Fibroblast of mammary gland (primary cell): ENCODE measurements at regions not wholly inside any gene's neighbourhood (a gene's known extent, or its start where the extent isn't known, plus 50 kb on each side); places are given as distances from the start of the nearest gene placed in this dataset.

ENCODE experiments used
- DNase-seq: peaks from one replicate; pipeline ENCODE4 v3.0.0-alpha.2; 2010; ENCODE audit warnings: low read depth
- H3K4me3 ChIP-seq: 2 replicates; pipeline ENCODE4 v1.5.1; 2011; ENCODE audit warnings: low read depth, mild to moderate bottlenecking, low read length, moderate library complexity; ENCODE audit not compliant: control insufficient read depth
- TF ChIP-seq, protein P1 (sequence below): conservative IDR thresholded peaks from 2 replicates; pipeline ENCODE4 v1.5.1; 2011; ENCODE audit warnings: low read depth, low read length, inconsistent platforms; ENCODE audit not compliant: control insufficient read depth, insufficient read depth

DNA sequence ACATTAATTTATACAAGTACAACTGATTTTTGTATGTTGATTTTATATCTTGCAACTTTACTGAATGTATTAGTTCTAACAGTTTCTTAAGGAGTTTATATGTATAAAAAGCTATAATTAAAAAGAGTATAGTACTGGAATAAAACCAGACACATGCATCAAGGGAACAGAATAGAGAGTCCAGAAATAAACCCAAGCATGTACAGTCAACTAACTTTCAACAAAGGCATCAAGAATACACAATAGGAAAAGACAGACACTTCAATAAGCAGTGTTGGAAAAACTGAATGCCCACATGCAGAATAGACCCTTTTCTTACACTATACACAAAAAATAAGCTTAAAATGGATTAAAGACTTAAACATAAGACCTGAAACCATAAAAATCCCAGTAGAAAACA lies 170.9 kb downstream of the ICE1 start:
- TF ChIP-seq, protein P1, sequence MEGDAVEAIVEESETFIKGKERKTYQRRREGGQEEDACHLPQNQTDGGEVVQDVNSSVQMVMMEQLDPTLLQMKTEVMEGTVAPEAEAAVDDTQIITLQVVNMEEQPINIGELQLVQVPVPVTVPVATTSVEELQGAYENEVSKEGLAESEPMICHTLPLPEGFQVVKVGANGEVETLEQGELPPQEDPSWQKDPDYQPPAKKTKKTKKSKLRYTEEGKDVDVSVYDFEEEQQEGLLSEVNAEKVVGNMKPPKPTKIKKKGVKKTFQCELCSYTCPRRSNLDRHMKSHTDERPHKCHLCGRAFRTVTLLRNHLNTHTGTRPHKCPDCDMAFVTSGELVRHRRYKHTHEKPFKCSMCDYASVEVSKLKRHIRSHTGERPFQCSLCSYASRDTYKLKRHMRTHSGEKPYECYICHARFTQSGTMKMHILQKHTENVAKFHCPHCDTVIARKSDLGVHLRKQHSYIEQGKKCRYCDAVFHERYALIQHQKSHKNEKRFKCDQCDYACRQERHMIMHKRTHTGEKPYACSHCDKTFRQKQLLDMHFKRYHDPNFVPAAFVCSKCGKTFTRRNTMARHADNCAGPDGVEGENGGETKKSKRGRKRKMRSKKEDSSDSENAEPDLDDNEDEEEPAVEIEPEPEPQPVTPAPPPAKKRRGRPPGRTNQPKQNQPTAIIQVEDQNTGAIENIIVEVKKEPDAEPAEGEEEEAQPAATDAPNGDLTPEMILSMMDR, result no peak
- no peak for DNase-seq
- H3K4me3 ChIP-seq, result no peak overlapping the region

DNA sequence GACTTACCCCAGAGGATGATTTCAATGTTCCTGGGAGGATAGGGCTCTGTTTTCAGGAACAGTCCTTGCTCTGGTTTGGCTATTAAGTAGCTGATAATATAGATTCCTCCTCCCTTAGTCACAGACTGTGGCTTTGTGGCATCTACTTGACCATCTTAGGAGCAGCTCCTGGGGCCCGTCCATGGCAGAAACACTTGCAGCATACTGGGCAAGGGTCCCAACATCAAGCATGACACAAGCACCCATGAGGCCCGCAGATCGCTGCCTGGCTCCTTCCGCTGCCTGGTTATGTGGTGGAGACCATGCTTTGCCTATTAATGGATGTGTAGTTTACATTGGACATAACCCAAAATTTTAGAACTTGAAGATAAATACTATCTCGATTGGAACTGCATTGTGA lies 170.1 kb downstream of the ICE1 start:
- TF ChIP-seq, protein P1, result no peak
- no peak for DNase-seq
- no peak overlapping the region for H3K4me3 ChIP-seq

DNA sequence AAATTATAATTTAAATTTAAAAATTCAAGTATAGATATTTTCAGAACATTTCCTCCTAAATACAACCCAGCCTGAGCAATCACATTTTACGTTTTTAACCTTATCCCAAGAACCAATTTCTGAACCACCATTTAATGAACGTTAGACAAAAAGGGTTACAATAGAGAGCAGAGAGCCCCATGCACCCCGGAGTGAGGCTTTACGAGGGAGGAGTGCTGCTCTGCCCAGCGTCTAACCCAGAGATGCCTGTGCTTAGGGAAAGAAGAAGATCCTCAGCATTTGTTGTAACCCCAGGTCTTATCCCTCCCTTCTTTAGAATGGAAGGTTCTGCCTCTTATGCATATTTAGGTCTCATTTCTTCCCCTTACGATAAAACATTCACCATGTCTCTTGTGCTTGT lies 169.1 kb downstream of the ICE1 start:
- TF ChIP-seq, protein P1, result no peak
- DNase-seq, result no peak
- H3K4me3 ChIP-seq, result no peak overlapping the region

DNA sequence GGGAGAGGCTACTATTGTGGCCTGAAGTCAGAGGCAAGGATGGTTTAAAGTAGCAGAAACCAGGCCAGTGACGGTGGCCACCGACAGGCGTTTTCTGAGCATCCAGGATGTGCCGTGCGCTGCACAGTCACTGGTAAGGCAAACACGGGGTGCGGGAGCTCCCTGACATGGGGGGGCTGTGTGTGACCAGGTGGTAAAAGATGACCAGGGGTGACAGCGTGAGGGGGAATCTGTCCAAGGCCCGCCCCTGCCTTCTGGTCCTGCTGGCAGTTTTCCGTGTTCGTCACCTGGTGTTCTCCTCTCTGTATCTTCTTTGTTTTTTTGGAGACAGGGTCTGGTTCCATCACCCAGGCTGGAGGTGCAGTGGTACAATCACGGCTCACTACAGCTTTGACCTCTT lies 167.4 kb downstream of the ICE1 start:
- no peak overlapping the region for H3K4me3 ChIP-seq
- TF ChIP-seq, protein P1, result no peak
- no peak for DNase-seq

DNA sequence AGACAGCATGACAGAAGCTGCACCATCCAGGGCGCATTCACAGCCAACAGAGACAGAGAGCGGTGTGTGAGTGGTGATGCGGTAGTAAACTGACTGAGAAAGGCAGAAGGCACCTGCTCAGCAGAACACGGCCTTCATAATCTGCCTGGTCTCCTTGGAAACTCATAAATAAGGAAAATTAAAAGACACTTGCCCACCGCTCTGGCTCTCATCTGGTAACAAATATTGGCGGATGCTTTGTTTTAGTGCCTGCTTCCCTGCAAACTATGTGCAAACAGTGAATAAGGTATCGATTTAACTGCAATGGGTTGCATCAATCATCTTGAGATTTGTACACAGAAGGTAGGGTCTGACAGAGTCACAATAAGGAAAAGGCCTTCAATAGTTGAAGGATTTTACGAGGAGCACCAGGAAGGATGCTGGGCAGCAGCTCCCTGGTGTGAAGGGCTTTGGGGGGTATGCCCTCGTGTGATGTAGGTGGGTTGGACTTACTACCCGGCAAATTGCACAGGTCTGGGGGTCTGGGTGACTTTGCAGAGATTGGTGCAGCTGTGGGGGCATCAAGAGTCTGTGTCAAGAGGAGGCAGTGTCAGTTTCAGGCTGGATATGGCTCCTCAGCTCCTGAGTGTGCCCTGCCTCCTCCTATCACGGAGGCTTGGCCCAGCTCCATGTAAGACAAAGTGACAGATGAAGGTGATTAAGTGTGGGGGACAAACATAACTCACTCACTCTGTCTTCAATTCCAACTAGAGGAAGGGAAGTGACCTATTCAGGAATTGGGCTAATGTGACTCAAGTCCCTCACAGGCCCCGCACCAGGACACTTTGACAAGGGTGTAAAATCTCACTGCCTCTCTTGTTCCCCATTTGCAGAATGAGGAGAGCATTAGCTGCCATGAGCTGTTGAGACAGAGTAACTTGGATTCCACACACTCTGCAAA lies 166.7 kb downstream of the ICE1 start:
- no peak overlapping the region for H3K4me3 ChIP-seq
- TF ChIP-seq, protein P1, result no peak

DNA sequence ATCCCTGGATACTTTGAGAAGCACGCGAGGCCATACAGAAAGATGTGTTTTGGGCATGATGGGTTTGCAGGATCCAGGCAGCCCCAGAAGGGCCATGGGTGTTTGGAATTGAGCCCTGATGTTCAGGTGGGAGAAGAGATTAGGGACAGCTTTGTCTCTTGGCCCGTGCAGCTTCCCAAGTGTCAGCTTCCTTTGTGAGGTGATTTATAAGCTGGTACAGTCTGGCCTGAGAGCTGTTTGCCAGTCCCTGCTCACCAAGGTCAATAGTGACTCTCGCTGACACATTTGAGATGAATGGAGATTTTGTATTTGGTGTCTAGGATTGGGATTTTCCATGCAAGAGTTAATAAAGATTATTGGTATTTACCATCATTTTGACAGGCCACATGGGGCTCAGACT lies 165.9 kb downstream of the ICE1 start:
- TF ChIP-seq, protein P1, result no peak
- no peak overlapping the region for H3K4me3 ChIP-seq
- no peak for DNase-seq

More for the DNA sequence above, 166.7 kb downstream of the ICE1 start:
- DNase-seq, result no peak
